Neural progenitor cell (in vitro differentiated cells): ENCODE measurements at regions not wholly inside any gene's neighbourhood (a gene's known extent, or its start where the extent isn't known, plus 50 kb on each side); places are given as distances from the start of the nearest gene placed in this dataset.

ENCODE experiments used
- DNase-seq: peaks from one replicate; pipeline ENCODE4 v3.0.0-alpha.2; 2016; ENCODE audit warnings: low spot score
- H2AFZ ChIP-seq: fragments of 200-600 bp; sonication (generic); replicated peaks from 2 replicates; pipeline ENCODE4 v1.6.1; 2016; ENCODE audit warnings: antibody characterized with exemption
- H3F3A ChIP-seq: fragments of 200-600 bp; sonication (generic); 2 replicates; pipeline ENCODE4 v1.6.1; 2016; ENCODE audit warnings: antibody characterized with exemption, low read depth
- H3K27ac ChIP-seq: fragments of 200-600 bp; sonication (generic); 2 replicates; pipeline ENCODE4 v1.5.1; 2016; ENCODE audit warnings: mild to moderate bottlenecking
- H3K27me3 ChIP-seq: fragments of 200-600 bp; sonication (generic); 2 replicates; pipeline ENCODE4 v1.6.1; 2016; ENCODE audit warnings: mild to moderate bottlenecking, moderate library complexity
- H3K36me3 ChIP-seq: fragments of 200-600 bp; sonication (generic); 2 replicates; pipeline ENCODE4 v1.5.1; 2016
- H3K4me1 ChIP-seq: fragments of 200-600 bp; sonication (generic); 2 replicates; pipeline ENCODE4 v1.6.1; 2016; ENCODE audit warnings: mixed run types
- H3K4me2 ChIP-seq: fragments of 200-600 bp; sonication (generic); 2 replicates; pipeline ENCODE4 v1.6.1; 2016
- H3K4me3 ChIP-seq: fragments of 200-600 bp; sonication (generic); 2 replicates; pipeline ENCODE4 v1.5.1; 2016
- H3K79me2 ChIP-seq: fragments of 200-600 bp; sonication (generic); 2 replicates; pipeline ENCODE4 v1.6.1; 2016; ENCODE audit warnings: low read depth
- H3K9ac ChIP-seq: fragments of 200-600 bp; sonication (generic); 2 replicates; pipeline ENCODE4 v1.6.1; 2016
- H3K9me3 ChIP-seq: fragments of 200-600 bp; sonication (generic); 2 replicates; pipeline ENCODE4 v1.5.1; 2016; ENCODE audit warnings: low read depth
- H4K20me1 ChIP-seq: fragments of 200-600 bp; sonication (generic); 2 replicates; pipeline ENCODE4 v1.6.1; 2016; ENCODE audit warnings: low read depth
- H3K27ac Mint-ChIP-seq: 3 replicates; pipeline ENCODE4 v1.8.0; 2021; ENCODE audit warnings: mixed read lengths
- H3K27me3 Mint-ChIP-seq: 2 replicates; pipeline ENCODE4 v1.8.0; 2022; ENCODE audit warnings: low read depth, mild to moderate bottlenecking, inconsistent platforms, moderate library complexity, mixed read lengths; ENCODE audit not compliant: insufficient read depth
- H3K36me3 Mint-ChIP-seq: 3 replicates; pipeline ENCODE4 v1.8.0; 2021; ENCODE audit warnings: mixed read lengths
- H3K4me1 Mint-ChIP-seq: 3 replicates; pipeline ENCODE4 v1.8.0; 2021; ENCODE audit warnings: mixed read lengths
- H3K4me3 Mint-ChIP-seq: 3 replicates; pipeline ENCODE4 v1.8.0; 2021; ENCODE audit warnings: mild to moderate bottlenecking, moderate library complexity, mixed read lengths
- H3K9me3 Mint-ChIP-seq: 3 replicates; pipeline ENCODE4 v1.8.0; 2020; ENCODE audit warnings: mixed read lengths
- EZH2 ChIP-seq: fragments of 200-600 bp; sonication (generic); IDR thresholded peaks from 2 replicates; pipeline ENCODE4 v1.6.1; 2017; ENCODE audit warnings: antibody characterized with exemption, mild to moderate bottlenecking, moderate library complexity
- EZH2phosphoT487 ChIP-seq: fragments of 200-600 bp; sonication (generic); IDR thresholded peaks from 2 replicates; pipeline ENCODE4 v1.6.1; 2017; ENCODE audit warnings: antibody characterized with exemption
- TF ChIP-seq, protein P1 (sequence below): fragments of 200-600 bp; sonication (generic); IDR thresholded peaks from 2 replicates; pipeline ENCODE4 v1.5.1; 2017; ENCODE audit warnings: antibody characterized with exemption, mild to moderate bottlenecking

DNA sequence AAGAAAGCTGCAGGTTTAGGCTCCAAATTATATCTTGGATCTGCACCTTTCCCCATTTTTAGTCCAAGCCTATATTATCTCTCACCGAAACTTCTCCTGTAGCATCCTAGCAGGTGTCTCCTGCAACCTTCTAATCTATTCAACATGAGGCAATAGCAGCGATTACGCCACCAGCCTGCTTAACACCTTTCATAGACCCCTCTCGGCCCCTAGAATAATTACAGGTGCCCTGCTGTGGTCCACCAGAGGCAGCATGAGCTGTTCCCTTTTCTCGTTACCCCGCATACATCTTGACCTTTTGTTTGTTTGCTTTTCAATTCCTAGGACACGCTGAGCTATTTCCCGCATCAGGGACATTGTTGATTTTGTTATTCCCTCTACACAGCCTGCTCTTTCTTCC, 361.9 kb downstream of the CYRIA start:
- H3K27me3 ChIP-seq = no peaks in the 10 kb centered on the region
- peak overlapping the region; percentile 61 for H3K4me2 ChIP-seq
- no peak overlapping the region for H3K4me3 ChIP-seq
- H3K36me3 ChIP-seq = no peaks in the 10 kb centered on the region
- H3K79me2 ChIP-seq = no peaks in the 10 kb centered on the region
- peaks cover 20% of the 10 kb centered on the region for H3K9me3 Mint-ChIP-seq
- H3K36me3 Mint-ChIP-seq = no peaks in the 10 kb centered on the region
- no peak for TF ChIP-seq EZH2
- TF ChIP-seq, protein P1, sequence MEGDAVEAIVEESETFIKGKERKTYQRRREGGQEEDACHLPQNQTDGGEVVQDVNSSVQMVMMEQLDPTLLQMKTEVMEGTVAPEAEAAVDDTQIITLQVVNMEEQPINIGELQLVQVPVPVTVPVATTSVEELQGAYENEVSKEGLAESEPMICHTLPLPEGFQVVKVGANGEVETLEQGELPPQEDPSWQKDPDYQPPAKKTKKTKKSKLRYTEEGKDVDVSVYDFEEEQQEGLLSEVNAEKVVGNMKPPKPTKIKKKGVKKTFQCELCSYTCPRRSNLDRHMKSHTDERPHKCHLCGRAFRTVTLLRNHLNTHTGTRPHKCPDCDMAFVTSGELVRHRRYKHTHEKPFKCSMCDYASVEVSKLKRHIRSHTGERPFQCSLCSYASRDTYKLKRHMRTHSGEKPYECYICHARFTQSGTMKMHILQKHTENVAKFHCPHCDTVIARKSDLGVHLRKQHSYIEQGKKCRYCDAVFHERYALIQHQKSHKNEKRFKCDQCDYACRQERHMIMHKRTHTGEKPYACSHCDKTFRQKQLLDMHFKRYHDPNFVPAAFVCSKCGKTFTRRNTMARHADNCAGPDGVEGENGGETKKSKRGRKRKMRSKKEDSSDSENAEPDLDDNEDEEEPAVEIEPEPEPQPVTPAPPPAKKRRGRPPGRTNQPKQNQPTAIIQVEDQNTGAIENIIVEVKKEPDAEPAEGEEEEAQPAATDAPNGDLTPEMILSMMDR = peak; percentile 9
- H2AFZ ChIP-seq = no peak overlapping the region
- no peak overlapping the region for H3K27ac ChIP-seq
- H3K4me1 ChIP-seq = peaks cover 35% of the 10 kb centered on the region
- H4K20me1 ChIP-seq = no peaks in the 10 kb centered on the region
- H3K27ac Mint-ChIP-seq = no peak overlapping the region
- peaks cover 9% of the 10 kb centered on the region for H3K27me3 Mint-ChIP-seq
- H3K9ac ChIP-seq = no peak overlapping the region
- DNase-seq = peak; percentile 34
- H3K9me3 ChIP-seq = peaks cover 4% of the 10 kb centered on the region
- peaks cover 24% of the 10 kb centered on the region for H3F3A ChIP-seq
- H3K4me3 Mint-ChIP-seq = no peak overlapping the region
- peaks cover 19% of the 10 kb centered on the region for H3K4me1 Mint-ChIP-seq

DNA sequence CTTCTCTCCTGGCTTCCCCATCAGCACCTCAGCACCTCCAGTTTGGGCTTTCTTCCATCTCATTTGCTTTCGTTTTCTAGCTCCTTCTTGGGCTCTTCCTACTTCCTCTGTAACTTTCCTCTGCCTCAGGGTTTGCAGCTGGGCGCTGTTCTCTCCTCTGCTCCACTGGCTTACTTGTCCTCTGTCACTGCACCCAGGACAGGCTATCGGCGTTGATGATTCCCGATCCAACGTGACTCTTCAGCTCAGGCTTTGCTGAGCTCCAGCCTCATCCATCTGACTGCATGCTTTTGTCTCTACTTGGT, 362.4 kb downstream of the CYRIA start:
- Histone ChIP-seq H3K27me3 (no peaks in the 10 kb centered on the region), H3K36me3 (no peaks in the 10 kb centered on the region), H3K27ac (no peak overlapping the region), H3K4me3 (no peak overlapping the region), H3F3A (peaks cover 24% of the 10 kb centered on the region), H3K79me2 (no peaks in the 10 kb centered on the region), H3K4me2 (peak overlapping the region; percentile 61), H2AFZ (no peak overlapping the region), H4K20me1 (no peaks in the 10 kb centered on the region), H3K4me1 (peaks cover 35% of the 10 kb centered on the region), H3K9me3 (peaks cover 4% of the 10 kb centered on the region), H3K9ac (no peak overlapping the region)
- H3K36me3 Mint-ChIP-seq = no peaks in the 10 kb centered on the region
- no peak overlapping the region for H3K27ac Mint-ChIP-seq
- peaks cover 9% of the 10 kb centered on the region for H3K27me3 Mint-ChIP-seq
- H3K4me1 Mint-ChIP-seq = peaks cover 19% of the 10 kb centered on the region
- DNase-seq = no peak
- TF ChIP-seq, protein P1 = no peak
- TF ChIP-seq EZH2 (no peak), EZH2phosphoT487 (no peak)
- H3K9me3 Mint-ChIP-seq = peaks cover 21% of the 10 kb centered on the region
- H3K4me3 Mint-ChIP-seq = no peak overlapping the region

DNA sequence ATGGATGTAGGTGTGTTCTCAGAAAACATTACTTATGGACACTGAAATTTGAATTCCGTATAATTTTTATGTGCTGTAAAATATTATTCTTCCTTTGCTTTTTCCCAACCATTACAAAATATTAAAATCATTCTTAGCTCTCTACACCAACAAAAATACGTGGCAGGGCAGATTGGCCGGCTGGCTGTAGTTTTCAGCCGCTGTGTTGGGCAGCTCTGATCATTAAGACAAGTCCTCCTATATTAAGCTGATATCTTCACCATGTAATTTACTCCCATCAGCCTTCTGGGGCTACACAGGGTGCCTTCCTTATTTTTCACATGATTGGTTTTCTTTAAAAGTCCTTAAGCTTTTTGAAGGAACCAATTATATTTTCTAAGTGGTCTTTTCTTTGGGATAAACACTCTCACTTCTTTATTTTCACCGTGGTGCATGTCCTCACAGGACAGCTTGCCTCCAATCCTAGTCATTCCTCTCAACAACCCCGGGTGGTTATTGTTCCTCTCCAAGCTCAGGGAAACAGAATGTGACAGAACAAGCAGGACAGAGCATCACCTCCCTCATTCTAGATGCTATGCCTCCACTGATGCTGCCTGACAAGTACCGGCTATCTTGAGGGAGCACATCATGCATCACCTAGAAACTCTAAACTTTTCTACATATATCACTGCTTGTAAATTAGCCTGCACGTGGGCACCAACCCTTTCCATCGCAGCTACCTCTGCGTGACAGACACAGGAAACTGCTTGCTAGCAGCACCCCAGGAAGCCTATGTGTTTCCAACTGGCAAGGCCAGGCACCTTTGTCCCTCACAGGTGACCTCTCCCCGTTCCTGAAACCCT, 362.3 kb downstream of the MYCN start:
- Histone ChIP-seq H3K27me3 (no peaks in the 10 kb centered on the region), H3K27ac (peak overlapping the region; percentile 56), H3F3A (peaks cover 24% of the 10 kb centered on the region), H3K4me3 (no peak overlapping the region), H3K4me2 (peak overlapping the region; percentile 61), H2AFZ (no peak overlapping the region), H4K20me1 (no peaks in the 10 kb centered on the region), H3K79me2 (no peaks in the 10 kb centered on the region), H3K9ac (no peak overlapping the region), H3K9me3 (peaks cover 4% of the 10 kb centered on the region), H3K36me3 (no peaks in the 10 kb centered on the region), H3K4me1 (peaks cover 35% of the 10 kb centered on the region)
- peak overlapping the region; percentile 54 for H3K4me3 Mint-ChIP-seq
- TF ChIP-seq, protein P1 = no peak
- TF ChIP-seq EZH2 = no peak
- peaks cover 19% of the 10 kb centered on the region for H3K9me3 Mint-ChIP-seq
- peaks cover 19% of the 10 kb centered on the region for H3K4me1 Mint-ChIP-seq
- no peak overlapping the region for H3K27ac Mint-ChIP-seq
- peaks cover 5% of the 10 kb centered on the region for H3K27me3 Mint-ChIP-seq
- peak; percentile 47 for DNase-seq
- no peaks in the 10 kb centered on the region for H3K36me3 Mint-ChIP-seq
